ENCODE measurements at regions not wholly inside any gene's neighbourhood (a gene's known extent, or its start where the extent isn't known, plus 50 kb on each side); places are given as distances from the start of the nearest gene placed in this dataset.

GRCh38 chr1:8076176-8076575 is 50.1 kb upstream of the ERRFI1 start:
- Histone ChIP-seq H2AFZ (ENCODE audit: low read length) (no peak overlapping the region), H3K9me2 (replicated peaks; ENCODE audit: low read depth, low read length) (no peaks in the 10 kb centered on the region), H3K4me2 (ENCODE audit: low read depth, low read length, poor library complexity, severe bottlenecking) (no peak overlapping the region), H3K4me3 (ENCODE audit: low read length, poor library complexity, severe bottlenecking) (no peak overlapping the region), H3K27me3 (ENCODE audit: insufficient read depth, low read length, poor library complexity, severe bottlenecking) (no peaks in the 10 kb centered on the region), H3K9ac (ENCODE audit: low read depth, low read length, poor library complexity, severe bottlenecking) (no peak overlapping the region), H3F3A (ENCODE audit: low read depth) (no peaks in the 10 kb centered on the region), H3K9me3 (ENCODE audit: insufficient read depth, low read depth, low read length) (no peaks in the 10 kb centered on the region), H3K79me2 (ENCODE audit: insufficient read depth, low read length) (no peaks in the 10 kb centered on the region), H3K4me1 (ENCODE audit: insufficient read depth, low read length, poor library complexity, severe bottlenecking) (no peaks in the 10 kb centered on the region), H4K20me1 (ENCODE audit: insufficient read depth, low read length, poor library complexity, severe bottlenecking) (no peaks in the 10 kb centered on the region), H3K36me3 (ENCODE audit: insufficient read depth, low read length) (no peaks in the 10 kb centered on the region)
- no peak for TF ChIP-seq EZH2phosphoT487 (IDR thresholded peaks at IDR 0.05; ENCODE audit: borderline replicate concordance)
- no peak for TF ChIP-seq CTCF (conservative IDR thresholded peaks at IDR 0.05; ENCODE audit: low read length)

Measured in Loucy (cell line).